ENCODE measurements at regions not wholly inside any gene's neighbourhood (a gene's known extent, or its start where the extent isn't known, plus 50 kb on each side); places are given as distances from the start of the nearest gene placed in this dataset.
"Not testable (repeated sequence)": the region's sequence is repeated elsewhere in the genome, so short reads cannot be mapped to it uniquely, and the experiment has no call there.

GRCh38 chr11:37947821-37948220 is 1349.8 kb upstream of the RAG2 start:
- ATAC-seq (no peak), DNase-seq (ENCODE audit: missing footprints) (no peak)
- intact Hi-C loops (cut with DNase I), result no loop called here

GRCh38 chr11:37946155-37946766 is 1348.2 kb upstream of the RAG2 start:
- intact Hi-C loops (cut with DNase I), result no loop called here
- DNase-seq (ENCODE audit: missing footprints) (no peak), ATAC-seq (no peak)

- ATAC-seq (no peak), DNase-seq (ENCODE audit: missing footprints) (no peak)
- intact Hi-C loops (cut with DNase I), result no loop called here
These were observed 1344.0 kb upstream of the RAG2 start for GRCh38 chr11:37942081-37942480.

- intact Hi-C loops (cut with DNase I), result no loop called here
- DNase-seq (ENCODE audit: missing footprints) (no peak), ATAC-seq (no peak)
These were observed 1331.1 kb upstream of the RAG2 start for GRCh38 chr11:37929100-37929653.

- DNase-seq (ENCODE audit: missing footprints) (no peak), ATAC-seq (no peak)
- intact Hi-C loops (cut with DNase I), result no loop called here
These were observed 1328.7 kb upstream of the RAG2 start for GRCh38 chr11:37926772-37927171.

GRCh38 chr11:37916331-37916730 is 1318.3 kb upstream of the RAG2 start:
- DNase-seq (ENCODE audit: missing footprints) (no peak), ATAC-seq (no peak)
- intact Hi-C loops (cut with DNase I), result no loop called here

- intact Hi-C loops (cut with DNase I), result no loop called here
- DNase-seq (ENCODE audit: missing footprints), result no peak
These were observed 1316.8 kb upstream of the RAG2 start for GRCh38 chr11:37914859-37915258.

GRCh38 chr11:37908219-37908548 is 1310.1 kb upstream of the RAG2 start:
- ATAC-seq (peak; percentile 23), DNase-seq (ENCODE audit: missing footprints) (no peak)
- intact Hi-C loops (cut with DNase I), result no loop called here

More at GRCh38 chr11:37914859-37915258, 1316.8 kb upstream of the RAG2 start:
- ATAC-seq, result no peak

- no peak for DNase-seq (ENCODE audit: missing footprints)
- no peak for ATAC-seq
These were observed 1309.6 kb upstream of the RAG2 start for GRCh38 chr11:37907436-37908218.

GRCh38 chr11:37905707-37906417 is 1307.8 kb upstream of the RAG2 start:
- ATAC-seq, result no peak

More at GRCh38 chr11:37907436-37908218, 1309.6 kb upstream of the RAG2 start:
- intact Hi-C loops (cut with DNase I), result no loop called here

GRCh38 chr11:37896016-37896415 is 1298.0 kb upstream of the RAG2 start:
- intact Hi-C loops (cut with DNase I), result no loop called here
- ATAC-seq (no peak), DNase-seq (ENCODE audit: missing footprints) (no peak)

More at GRCh38 chr11:37905707-37906417, 1307.8 kb upstream of the RAG2 start:
- no peak for DNase-seq (ENCODE audit: missing footprints)
- intact Hi-C loops (cut with DNase I), result no loop called here

GRCh38 chr11:37881741-37882140 is 1283.7 kb upstream of the RAG2 start:
- intact Hi-C loops (cut with DNase I), result no loop called here
- DNase-seq (ENCODE audit: missing footprints) (no peak), ATAC-seq (no peak)

GRCh38 chr11:37861671-37862070 is 1263.6 kb upstream of the RAG2 start:
- ATAC-seq (no peak), DNase-seq (ENCODE audit: missing footprints) (no peak)
- intact Hi-C loops (cut with DNase I), result no loop called here

- ATAC-seq; DNase-seq (ENCODE audit: missing footprints); intact Hi-C loops (cut with DNase I): not testable (repeated sequence)
These were observed 1260.9 kb upstream of the RAG2 start for GRCh38 chr11:37858806-37859537.

- DNase-seq (ENCODE audit: missing footprints) (no peak), ATAC-seq (no peak)
- intact Hi-C loops (cut with DNase I), result no loop called here
These were observed 1260.4 kb upstream of the RAG2 start for GRCh38 chr11:37858398-37858797.

- no peak for DNase-seq (ENCODE audit: missing footprints)
- intact Hi-C loops (cut with DNase I), result no loop called here
- ATAC-seq, result no peak
These were observed 1259.7 kb upstream of the RAG2 start for GRCh38 chr11:37857726-37858125.

- DNase-seq (ENCODE audit: missing footprints) (no peak), ATAC-seq (no peak)
- intact Hi-C loops (cut with DNase I), result no loop called here
These were observed 1251.7 kb upstream of the RAG2 start for GRCh38 chr11:37849706-37850105.

- intact Hi-C loops (cut with DNase I), result no loop called here
These were observed 1245.6 kb upstream of the RAG2 start for GRCh38 chr11:37843603-37844002.

GRCh38 chr11:37841016-37841415 is 1243.0 kb upstream of the RAG2 start:
- intact Hi-C loops (cut with DNase I), result no loop called here
- ATAC-seq (no peak), DNase-seq (ENCODE audit: missing footprints) (no peak)

More at GRCh38 chr11:37843603-37844002, 1245.6 kb upstream of the RAG2 start:
- DNase-seq (ENCODE audit: missing footprints) (no peak), ATAC-seq (no peak)

Measured in Right ventricle myocardium inferior (tissue), 1 donor.